ENCODE measurements at regions not wholly inside any gene's neighbourhood (a gene's known extent, or its start where the extent isn't known, plus 50 kb on each side); places are given as distances from the start of the nearest gene placed in this dataset.

GRCh38 chr1:99445486-99445885 is 181.2 kb downstream of the PLPPR4 start (continued):
- TF ChIP-seq REST (IDR thresholded peaks at IDR 0.05), result no peak

GRCh38 chr1:99447721-99448120 is 183.4 kb downstream of the PLPPR4 start:
- DNase-seq (ENCODE audit: low spot score), result no peak
- Histone ChIP-seq H3K36me3 (ENCODE audit: control insufficient read depth in 4 of 4, insufficient read depth in 3 of 4, low read depth in 1 of 4, low read length in 3 of 4) (no peaks in the 10 kb centered on the region), H3K9ac (ENCODE audit: low read depth in 1 of 2, low read length in 2 of 2) (no peak overlapping the region), H3K4me1 (ENCODE audit: control insufficient read depth in 4 of 4, insufficient read depth in 4 of 4, low read length in 3 of 4) (no peaks in the 10 kb centered on the region), H3K9me3 (ENCODE audit: control insufficient read depth in 4 of 4, low read length in 3 of 4) (no peaks in the 10 kb centered on the region), H3K27ac (ENCODE audit: low read depth in 1 of 2, low read length in 2 of 2) (no peak overlapping the region), H3K4me3 (ENCODE audit: low read depth in 1 of 3, low read length in 3 of 3) (no peak overlapping the region), H3K27me3 (ENCODE audit: control insufficient read depth in 4 of 4, insufficient read depth in 4 of 4, low read length in 3 of 4) (no peaks in the 10 kb centered on the region)
- TF ChIP-seq, protein P1, sequence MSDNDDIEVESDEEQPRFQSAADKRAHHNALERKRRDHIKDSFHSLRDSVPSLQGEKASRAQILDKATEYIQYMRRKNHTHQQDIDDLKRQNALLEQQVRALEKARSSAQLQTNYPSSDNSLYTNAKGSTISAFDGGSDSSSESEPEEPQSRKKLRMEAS (IDR thresholded peaks at IDR 0.05), result no peak
- TF ChIP-seq TAF1 (conservative IDR thresholded peaks at IDR 0.05), result no peak
- TF ChIP-seq GABPA (IDR thresholded peaks at IDR 0.05 in 1 of 2, conservative IDR thresholded peaks at IDR 0.05 in 1 of 2), result no peak
- no peak for TF ChIP-seq HNF4G (IDR thresholded peaks at IDR 0.05)
- TF ChIP-seq, protein P2, sequence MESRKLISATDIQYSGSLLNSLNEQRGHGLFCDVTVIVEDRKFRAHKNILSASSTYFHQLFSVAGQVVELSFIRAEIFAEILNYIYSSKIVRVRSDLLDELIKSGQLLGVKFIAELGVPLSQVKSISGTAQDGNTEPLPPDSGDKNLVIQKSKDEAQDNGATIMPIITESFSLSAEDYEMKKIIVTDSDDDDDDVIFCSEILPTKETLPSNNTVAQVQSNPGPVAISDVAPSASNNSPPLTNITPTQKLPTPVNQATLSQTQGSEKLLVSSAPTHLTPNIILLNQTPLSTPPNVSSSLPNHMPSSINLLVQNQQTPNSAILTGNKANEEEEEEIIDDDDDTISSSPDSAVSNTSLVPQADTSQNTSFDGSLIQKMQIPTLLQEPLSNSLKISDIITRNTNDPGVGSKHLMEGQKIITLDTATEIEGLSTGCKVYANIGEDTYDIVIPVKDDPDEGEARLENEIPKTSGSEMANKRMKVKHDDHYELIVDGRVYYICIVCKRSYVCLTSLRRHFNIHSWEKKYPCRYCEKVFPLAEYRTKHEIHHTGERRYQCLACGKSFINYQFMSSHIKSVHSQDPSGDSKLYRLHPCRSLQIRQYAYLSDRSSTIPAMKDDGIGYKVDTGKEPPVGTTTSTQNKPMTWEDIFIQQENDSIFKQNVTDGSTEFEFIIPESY (IDR thresholded peaks at IDR 0.05), result no peak
- no peak for TF ChIP-seq EGR1 (IDR thresholded peaks at IDR 0.05; ENCODE audit: low read depth in 2 of 2)
- no peak for TF ChIP-seq FOXA2 (IDR thresholded peaks at IDR 0.05)
- TF ChIP-seq, protein P3, sequence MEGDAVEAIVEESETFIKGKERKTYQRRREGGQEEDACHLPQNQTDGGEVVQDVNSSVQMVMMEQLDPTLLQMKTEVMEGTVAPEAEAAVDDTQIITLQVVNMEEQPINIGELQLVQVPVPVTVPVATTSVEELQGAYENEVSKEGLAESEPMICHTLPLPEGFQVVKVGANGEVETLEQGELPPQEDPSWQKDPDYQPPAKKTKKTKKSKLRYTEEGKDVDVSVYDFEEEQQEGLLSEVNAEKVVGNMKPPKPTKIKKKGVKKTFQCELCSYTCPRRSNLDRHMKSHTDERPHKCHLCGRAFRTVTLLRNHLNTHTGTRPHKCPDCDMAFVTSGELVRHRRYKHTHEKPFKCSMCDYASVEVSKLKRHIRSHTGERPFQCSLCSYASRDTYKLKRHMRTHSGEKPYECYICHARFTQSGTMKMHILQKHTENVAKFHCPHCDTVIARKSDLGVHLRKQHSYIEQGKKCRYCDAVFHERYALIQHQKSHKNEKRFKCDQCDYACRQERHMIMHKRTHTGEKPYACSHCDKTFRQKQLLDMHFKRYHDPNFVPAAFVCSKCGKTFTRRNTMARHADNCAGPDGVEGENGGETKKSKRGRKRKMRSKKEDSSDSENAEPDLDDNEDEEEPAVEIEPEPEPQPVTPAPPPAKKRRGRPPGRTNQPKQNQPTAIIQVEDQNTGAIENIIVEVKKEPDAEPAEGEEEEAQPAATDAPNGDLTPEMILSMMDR (IDR thresholded peaks at IDR 0.05; ENCODE audit: low read depth, low read length, missing input control), result no peak
- no peak for TF ChIP-seq JUND (IDR thresholded peaks at IDR 0.05)

DNA sequence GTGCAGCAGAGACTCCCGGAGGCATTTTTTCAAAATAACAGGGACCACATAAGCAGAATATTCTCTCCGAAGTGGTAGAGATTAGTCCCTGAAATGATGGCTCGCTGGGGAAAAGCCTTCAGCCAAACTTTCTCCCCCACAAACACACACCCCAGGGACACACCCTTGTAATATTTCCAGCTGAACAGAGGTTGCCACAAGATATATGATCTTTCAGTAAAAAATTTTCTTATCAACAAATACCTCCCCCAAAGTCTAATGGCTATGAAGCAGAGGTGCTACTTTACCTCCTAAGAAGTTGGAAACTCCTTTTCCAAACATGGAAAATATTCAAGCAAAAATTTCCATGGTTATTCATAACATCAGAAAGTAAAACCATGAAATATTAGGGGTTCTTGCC is 190.2 kb upstream of the PALMD start:
- DNase-seq (ENCODE audit: low spot score), result no peak

More for the DNA sequence above, 190.2 kb upstream of the PALMD start:
- Histone ChIP-seq H3K9me3 (ENCODE audit: control insufficient read depth in 4 of 4, low read length in 3 of 4) (no peaks in the 10 kb centered on the region), H3K27ac (ENCODE audit: low read depth in 1 of 2, low read length in 2 of 2) (no peak overlapping the region), H3K36me3 (ENCODE audit: control insufficient read depth in 4 of 4, insufficient read depth in 3 of 4, low read depth in 1 of 4, low read length in 3 of 4) (no peaks in the 10 kb centered on the region), H3K27me3 (ENCODE audit: control insufficient read depth in 4 of 4, insufficient read depth in 4 of 4, low read length in 3 of 4) (no peaks in the 10 kb centered on the region), H3K4me3 (ENCODE audit: low read depth in 1 of 3, low read length in 3 of 3) (no peak overlapping the region), H3K9ac (ENCODE audit: low read depth in 1 of 2, low read length in 2 of 2) (no peak overlapping the region), H3K4me1 (ENCODE audit: control insufficient read depth in 4 of 4, insufficient read depth in 4 of 4, low read length in 3 of 4) (no peaks in the 10 kb centered on the region)
- TF ChIP-seq RAD21 (IDR thresholded peaks at IDR 0.05), result no peak
- no peak for TF ChIP-seq JUND (IDR thresholded peaks at IDR 0.05)
- TF ChIP-seq, protein P1 (IDR thresholded peaks at IDR 0.05), result no peak
- TF ChIP-seq EGR1 (IDR thresholded peaks at IDR 0.05; ENCODE audit: low read depth in 2 of 2), result no peak
- TF ChIP-seq HNF4G (IDR thresholded peaks at IDR 0.05), result no peak
- TF ChIP-seq, protein P2 (IDR thresholded peaks at IDR 0.05), result no peak
- TF ChIP-seq GABPA (IDR thresholded peaks at IDR 0.05 in 1 of 2, conservative IDR thresholded peaks at IDR 0.05 in 1 of 2), result no peak
- no peak for TF ChIP-seq YY1 (IDR thresholded peaks at IDR 0.05)
- TF ChIP-seq TAF1 (conservative IDR thresholded peaks at IDR 0.05), result no peak
- TF ChIP-seq RXRA (IDR thresholded peaks at IDR 0.05), result no peak
- TF ChIP-seq REST (IDR thresholded peaks at IDR 0.05), result no peak
- TF ChIP-seq NR2F2 (IDR thresholded peaks at IDR 0.05), result no peak
- WGBS, result 82% methylated on average over 3 of the region's 3 CpGs
